Activated naive CD8-positive, alpha-beta T cell (primary cell): ENCODE measurements at regions not wholly inside any gene's neighbourhood (a gene's known extent, or its start where the extent isn't known, plus 50 kb on each side); places are given as distances from the start of the nearest gene placed in this dataset.

ENCODE experiments used
- H3K27ac Mint-ChIP-seq: one replicate; pipeline ENCODE4 v1.8.0; 2021; ENCODE audit warnings: mixed read lengths
- H3K27me3 Mint-ChIP-seq: one replicate; pipeline ENCODE4 v1.8.0; 2021; ENCODE audit warnings: mixed read lengths
- H3K36me3 Mint-ChIP-seq: one replicate; pipeline ENCODE4 v1.8.0; 2021; ENCODE audit warnings: mixed read lengths
- H3K4me1 Mint-ChIP-seq: one replicate; pipeline ENCODE4 v1.8.0; 2021; ENCODE audit warnings: low read depth, mixed read lengths
- H3K4me3 Mint-ChIP-seq: one replicate; pipeline ENCODE4 v1.8.0; 2021; ENCODE audit warnings: mild to moderate bottlenecking, mixed read lengths
- H3K9me3 Mint-ChIP-seq: one replicate; pipeline ENCODE4 v1.8.0; 2021; ENCODE audit warnings: low read depth, mixed read lengths

- Mint-ChIP-seq H3K36me3 (no peaks in the 10 kb centered on the region), H3K27me3 (peaks cover 4% of the 10 kb centered on the region), H3K4me3 (no peak overlapping the region), H3K9me3 (no peaks in the 10 kb centered on the region), H3K4me1 (no peaks in the 10 kb centered on the region), H3K27ac (no peak overlapping the region)
These were observed 661.8 kb downstream of the MATN1 start for GRCh38 chr1:30061292-30062220.

- Mint-ChIP-seq H3K27me3 (peaks cover 6% of the 10 kb centered on the region), H3K4me3 (no peak overlapping the region), H3K36me3 (no peaks in the 10 kb centered on the region), H3K9me3 (no peaks in the 10 kb centered on the region), H3K27ac (no peak overlapping the region), H3K4me1 (no peaks in the 10 kb centered on the region)
These were observed 662.6 kb downstream of the MATN1 start for GRCh38 chr1:30060738-30061137.

- Mint-ChIP-seq H3K27ac (no peak overlapping the region), H3K36me3 (no peaks in the 10 kb centered on the region), H3K4me1 (no peaks in the 10 kb centered on the region), H3K9me3 (no peaks in the 10 kb centered on the region), H3K27me3 (peaks cover 9% of the 10 kb centered on the region), H3K4me3 (no peak overlapping the region)
These were observed 664.4 kb downstream of the MATN1 start for GRCh38 chr1:30058970-30059369.

- no peak overlapping the region for H3K27ac Mint-ChIP-seq
- H3K36me3 Mint-ChIP-seq, result no peaks in the 10 kb centered on the region
- H3K27me3 Mint-ChIP-seq, result peaks cover 9% of the 10 kb centered on the region
- no peak overlapping the region for H3K4me3 Mint-ChIP-seq
- H3K9me3 Mint-ChIP-seq, result no peaks in the 10 kb centered on the region
- H3K4me1 Mint-ChIP-seq, result no peaks in the 10 kb centered on the region
These were observed 669.3 kb downstream of the MATN1 start for GRCh38 chr1:30054126-30054525.

GRCh38 chr1:30052178-30052577 is 671.2 kb downstream of the MATN1 start:
- Mint-ChIP-seq H3K4me1 (no peaks in the 10 kb centered on the region), H3K27ac (no peak overlapping the region), H3K4me3 (no peak overlapping the region), H3K9me3 (no peaks in the 10 kb centered on the region), H3K36me3 (no peaks in the 10 kb centered on the region), H3K27me3 (peaks cover 9% of the 10 kb centered on the region)

GRCh38 chr1:30051777-30052176 is 671.6 kb downstream of the MATN1 start:
- Mint-ChIP-seq H3K9me3 (no peaks in the 10 kb centered on the region), H3K4me3 (no peak overlapping the region), H3K36me3 (no peaks in the 10 kb centered on the region), H3K27me3 (peaks cover 9% of the 10 kb centered on the region), H3K27ac (no peak overlapping the region), H3K4me1 (no peaks in the 10 kb centered on the region)

- Mint-ChIP-seq H3K27me3 (peaks cover 2% of the 10 kb centered on the region), H3K4me3 (no peak overlapping the region), H3K27ac (no peak overlapping the region), H3K36me3 (no peaks in the 10 kb centered on the region), H3K9me3 (no peaks in the 10 kb centered on the region), H3K4me1 (no peaks in the 10 kb centered on the region)
These were observed 673.6 kb downstream of the MATN1 start for GRCh38 chr1:30049748-30050296.

- H3K4me1 Mint-ChIP-seq, result no peaks in the 10 kb centered on the region
- H3K27ac Mint-ChIP-seq, result no peak overlapping the region
- H3K27me3 Mint-ChIP-seq, result peaks cover 2% of the 10 kb centered on the region
- no peak overlapping the region for H3K4me3 Mint-ChIP-seq
- H3K9me3 Mint-ChIP-seq, result no peaks in the 10 kb centered on the region
- no peaks in the 10 kb centered on the region for H3K36me3 Mint-ChIP-seq
These were observed 674.5 kb downstream of the MATN1 start for GRCh38 chr1:30048905-30049304.

GRCh38 chr1:30047576-30047975 is 675.8 kb downstream of the MATN1 start:
- Mint-ChIP-seq H3K4me3 (no peak overlapping the region), H3K27me3 (peaks cover 2% of the 10 kb centered on the region), H3K27ac (no peak overlapping the region), H3K4me1 (no peaks in the 10 kb centered on the region), H3K9me3 (no peaks in the 10 kb centered on the region), H3K36me3 (no peaks in the 10 kb centered on the region)

- H3K36me3 Mint-ChIP-seq, result no peaks in the 10 kb centered on the region
- peaks cover 2% of the 10 kb centered on the region for H3K27me3 Mint-ChIP-seq
- no peaks in the 10 kb centered on the region for H3K9me3 Mint-ChIP-seq
- no peaks in the 10 kb centered on the region for H3K4me1 Mint-ChIP-seq
- no peak overlapping the region for H3K27ac Mint-ChIP-seq
- H3K4me3 Mint-ChIP-seq, result no peak overlapping the region
These were observed 676.6 kb downstream of the MATN1 start for GRCh38 chr1:30046751-30047150.

GRCh38 chr1:30045304-30046090 is 677.9 kb downstream of the MATN1 start:
- Mint-ChIP-seq H3K4me1 (no peaks in the 10 kb centered on the region), H3K36me3 (no peaks in the 10 kb centered on the region), H3K27ac (no peak overlapping the region), H3K4me3 (no peak overlapping the region), H3K27me3 (peaks cover 2% of the 10 kb centered on the region), H3K9me3 (no peaks in the 10 kb centered on the region)

GRCh38 chr1:30044656-30045144 is 678.7 kb downstream of the MATN1 start:
- H3K27me3 Mint-ChIP-seq, result peaks cover 2% of the 10 kb centered on the region
- H3K27ac Mint-ChIP-seq, result no peak overlapping the region
- H3K4me1 Mint-ChIP-seq, result no peaks in the 10 kb centered on the region
- no peaks in the 10 kb centered on the region for H3K36me3 Mint-ChIP-seq
- no peak overlapping the region for H3K4me3 Mint-ChIP-seq
- no peaks in the 10 kb centered on the region for H3K9me3 Mint-ChIP-seq

GRCh38 chr1:30043731-30044408 is 679.5 kb downstream of the MATN1 start:
- Mint-ChIP-seq H3K27ac (no peak overlapping the region), H3K4me3 (no peak overlapping the region), H3K9me3 (no peaks in the 10 kb centered on the region), H3K36me3 (no peaks in the 10 kb centered on the region), H3K4me1 (no peaks in the 10 kb centered on the region), H3K27me3 (peaks cover 3% of the 10 kb centered on the region)

GRCh38 chr1:30043256-30043655 is 680.1 kb downstream of the MATN1 start:
- H3K27ac Mint-ChIP-seq, result no peak overlapping the region
- H3K9me3 Mint-ChIP-seq, result no peaks in the 10 kb centered on the region
- no peaks in the 10 kb centered on the region for H3K36me3 Mint-ChIP-seq
- H3K4me3 Mint-ChIP-seq, result no peak overlapping the region
- H3K4me1 Mint-ChIP-seq, result no peaks in the 10 kb centered on the region
- H3K27me3 Mint-ChIP-seq, result peaks cover 5% of the 10 kb centered on the region
